ENCODE measurements at regions not wholly inside any gene's neighbourhood (a gene's known extent, or its start where the extent isn't known, plus 50 kb on each side); places are given as distances from the start of the nearest gene placed in this dataset.

DNA sequence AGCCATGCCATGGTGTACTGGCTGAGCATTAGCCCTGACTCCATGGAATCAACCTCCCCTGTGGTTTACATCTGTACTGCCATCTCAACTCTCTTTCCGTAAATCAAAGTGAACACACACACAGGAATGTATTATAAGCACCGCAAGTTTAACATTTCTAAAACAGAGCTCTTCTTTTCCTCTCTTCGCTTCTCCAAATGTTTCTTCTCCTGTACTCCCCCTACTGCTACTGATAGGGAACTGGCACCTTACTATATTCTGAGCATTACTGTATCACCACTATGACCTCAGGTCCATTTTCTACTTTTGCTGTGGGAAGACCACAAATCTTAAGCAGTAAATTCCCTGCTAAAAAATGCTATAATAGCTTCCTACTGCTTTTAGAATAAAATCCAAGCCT, 101.2 kb downstream of the NUS1 start:
- TF ChIP-seq, protein P1, sequence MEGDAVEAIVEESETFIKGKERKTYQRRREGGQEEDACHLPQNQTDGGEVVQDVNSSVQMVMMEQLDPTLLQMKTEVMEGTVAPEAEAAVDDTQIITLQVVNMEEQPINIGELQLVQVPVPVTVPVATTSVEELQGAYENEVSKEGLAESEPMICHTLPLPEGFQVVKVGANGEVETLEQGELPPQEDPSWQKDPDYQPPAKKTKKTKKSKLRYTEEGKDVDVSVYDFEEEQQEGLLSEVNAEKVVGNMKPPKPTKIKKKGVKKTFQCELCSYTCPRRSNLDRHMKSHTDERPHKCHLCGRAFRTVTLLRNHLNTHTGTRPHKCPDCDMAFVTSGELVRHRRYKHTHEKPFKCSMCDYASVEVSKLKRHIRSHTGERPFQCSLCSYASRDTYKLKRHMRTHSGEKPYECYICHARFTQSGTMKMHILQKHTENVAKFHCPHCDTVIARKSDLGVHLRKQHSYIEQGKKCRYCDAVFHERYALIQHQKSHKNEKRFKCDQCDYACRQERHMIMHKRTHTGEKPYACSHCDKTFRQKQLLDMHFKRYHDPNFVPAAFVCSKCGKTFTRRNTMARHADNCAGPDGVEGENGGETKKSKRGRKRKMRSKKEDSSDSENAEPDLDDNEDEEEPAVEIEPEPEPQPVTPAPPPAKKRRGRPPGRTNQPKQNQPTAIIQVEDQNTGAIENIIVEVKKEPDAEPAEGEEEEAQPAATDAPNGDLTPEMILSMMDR (IDR thresholded peaks at IDR 0.05 in 8 of 11, conservative IDR thresholded peaks at IDR 0.05 in 3 of 11): no peak
- no peak for TF ChIP-seq POLR2AphosphoS5 (IDR thresholded peaks at IDR 0.05)
- no peak for TF ChIP-seq POLR2A (IDR thresholded peaks at IDR 0.05)

All from spleen (tissue), 7 donors.